A673 (cell line): ENCODE measurements at regions not wholly inside any gene's neighbourhood (a gene's known extent, or its start where the extent isn't known, plus 50 kb on each side); places are given as distances from the start of the nearest gene placed in this dataset.

Experiments
- BruUV-seq: library from RNA; stranded (reverse); fragments of 400-500 nt; replicated peaks from 2 replicates; lab custom pipeline; 2021; lab: Mats Ljungman, UMichigan
- CTCF ChIA-PET: fragments of 300-600 bp; sonication (Branson Sonifier 250); formaldehyde crosslinking; loops from one replicate; lab custom pipeline; 2022; ENCODE audit warnings: antibody characterized with exemption; lab: Charles Lee
- POLR2A ChIA-PET: fragments of 300-600 bp; sonication (Branson Sonifier 250); formaldehyde crosslinking; loops from one replicate; lab custom pipeline; 2022; ENCODE audit warnings: antibody characterized with exemption; ENCODE audit not compliant: low non-redundant PET; lab: Charles Lee
- DNase-seq: peaks from one replicate; pipeline ENCODE4 v3.0.0-alpha.2; 2015; ENCODE audit warnings: low spot score
- H3K27ac ChIP-seq: fragments of 200-600 bp; sonication (generic); 2 replicates; pipeline ENCODE4 v1.5.1; 2016; ENCODE audit warnings: mixed run types, low read depth, mild to moderate bottlenecking, mixed read lengths, antibody characterized with exemption, low read length; ENCODE audit not compliant: poor library complexity, severe bottlenecking
- H3K27me3 ChIP-seq: fragments of 200-600 bp; sonication (generic); replicated peaks from 2 replicates; pipeline ENCODE4 v1.6.1; 2017; ENCODE audit warnings: mixed run types, low read depth, mild to moderate bottlenecking, mixed read lengths, antibody characterized with exemption, low read length; ENCODE audit not compliant: insufficient read depth, poor library complexity
- H3K36me3 ChIP-seq: fragments of 200-600 bp; sonication (generic); 2 replicates; pipeline ENCODE4 v1.6.1; 2016; ENCODE audit warnings: mixed run types, mild to moderate bottlenecking, mixed read lengths, antibody characterized with exemption, low read length; ENCODE audit not compliant: insufficient read depth, poor library complexity, severe bottlenecking
- H3K4me1 ChIP-seq: fragments of 200-600 bp; sonication (generic); 2 replicates; pipeline ENCODE4 v1.6.1; 2017; ENCODE audit warnings: mixed run types, mild to moderate bottlenecking, mixed read lengths, antibody characterized with exemption, low read length; ENCODE audit not compliant: insufficient read depth, poor library complexity, severe bottlenecking
- H3K4me3 ChIP-seq: fragments of 200-600 bp; sonication (generic); 2 replicates; pipeline ENCODE4 v1.5.1; 2016; ENCODE audit warnings: low read depth, mixed run types, mild to moderate bottlenecking, mixed read lengths, low read length; ENCODE audit not compliant: poor library complexity, severe bottlenecking
- H3K9me3 ChIP-seq: fragments of 200-600 bp; sonication (generic); 2 replicates; pipeline ENCODE4 v1.6.1; 2016; ENCODE audit warnings: mixed run types, low read depth, mild to moderate bottlenecking, mixed read lengths, antibody characterized with exemption, low read length; ENCODE audit not compliant: poor library complexity, severe bottlenecking
- EZH2 ChIP-seq: fragments of 200-600 bp; sonication (generic); IDR thresholded peaks from 2 replicates; pipeline ENCODE4 v1.6.1; 2017; ENCODE audit warnings: borderline replicate concordance, low read depth, mild to moderate bottlenecking, mixed read lengths, antibody characterized with exemption, low read length; ENCODE audit not compliant: poor library complexity, severe bottlenecking
- intact Hi-C: fragments of 100-400 bp; cut with micrococcal nuclease; formaldehyde crosslinking; loops from one replicate; pipeline ENCODE4 v1.10.0; 2022; ENCODE audit not compliant: unreplicated experiment
- TF ChIP-seq, protein P1 (sequence below): fragments of 300-800, 200-600 bp; sonication (generic); conservative IDR thresholded peaks from 2 replicates; pipeline ENCODE4 v1.5.1; 2017; ENCODE audit warnings: low read depth, mild to moderate bottlenecking, antibody characterized with exemption, low read length, moderate library complexity, mixed read lengths

GRCh38 chr5:167903243-167903642 lies 388.2 kb upstream of the WWC1 start:
- TF ChIP-seq, protein P1, sequence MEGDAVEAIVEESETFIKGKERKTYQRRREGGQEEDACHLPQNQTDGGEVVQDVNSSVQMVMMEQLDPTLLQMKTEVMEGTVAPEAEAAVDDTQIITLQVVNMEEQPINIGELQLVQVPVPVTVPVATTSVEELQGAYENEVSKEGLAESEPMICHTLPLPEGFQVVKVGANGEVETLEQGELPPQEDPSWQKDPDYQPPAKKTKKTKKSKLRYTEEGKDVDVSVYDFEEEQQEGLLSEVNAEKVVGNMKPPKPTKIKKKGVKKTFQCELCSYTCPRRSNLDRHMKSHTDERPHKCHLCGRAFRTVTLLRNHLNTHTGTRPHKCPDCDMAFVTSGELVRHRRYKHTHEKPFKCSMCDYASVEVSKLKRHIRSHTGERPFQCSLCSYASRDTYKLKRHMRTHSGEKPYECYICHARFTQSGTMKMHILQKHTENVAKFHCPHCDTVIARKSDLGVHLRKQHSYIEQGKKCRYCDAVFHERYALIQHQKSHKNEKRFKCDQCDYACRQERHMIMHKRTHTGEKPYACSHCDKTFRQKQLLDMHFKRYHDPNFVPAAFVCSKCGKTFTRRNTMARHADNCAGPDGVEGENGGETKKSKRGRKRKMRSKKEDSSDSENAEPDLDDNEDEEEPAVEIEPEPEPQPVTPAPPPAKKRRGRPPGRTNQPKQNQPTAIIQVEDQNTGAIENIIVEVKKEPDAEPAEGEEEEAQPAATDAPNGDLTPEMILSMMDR, result no peak
- no peak for TF ChIP-seq EZH2
- ChIA-PET CTCF (no interaction called here), POLR2A (interaction anchor here (0.6 kb wide), 1 partner anchor 327 kb away, joined by 7 read pairs; no protein-coding TSS in a partner anchor)
- Histone ChIP-seq H3K27ac (peak overlapping the region; percentile 86), H3K4me1 (peaks cover 88% of the 10 kb centered on the region), H3K36me3 (no peaks in the 10 kb centered on the region), H3K9me3 (no peaks in the 10 kb centered on the region), H3K27me3 (no peaks in the 10 kb centered on the region), H3K4me3 (no peak overlapping the region)
- intact Hi-C loops, result loop anchor here (2.0 kb wide), 1 partner anchor 70 kb away; no protein-coding TSS in a partner anchor
- BruUV-seq, result no TSS peak
- no peak for DNase-seq

GRCh38 chr5:167903659-167904058 lies 387.8 kb upstream of the WWC1 start:
- ChIA-PET POLR2A (no interaction called here), CTCF (no interaction called here)
- Histone ChIP-seq H3K36me3 (no peaks in the 10 kb centered on the region), H3K27ac (peak overlapping the region; percentile 86), H3K27me3 (no peaks in the 10 kb centered on the region), H3K4me3 (no peak overlapping the region), H3K4me1 (peaks cover 86% of the 10 kb centered on the region), H3K9me3 (no peaks in the 10 kb centered on the region)
- DNase-seq, result no peak
- BruUV-seq, result no TSS peak
- intact Hi-C loops, result loop anchor here (2.0 kb wide), 1 partner anchor 69 kb away; no protein-coding TSS in a partner anchor
- TF ChIP-seq, protein P1, result no peak
- TF ChIP-seq EZH2, result no peak

DNA sequence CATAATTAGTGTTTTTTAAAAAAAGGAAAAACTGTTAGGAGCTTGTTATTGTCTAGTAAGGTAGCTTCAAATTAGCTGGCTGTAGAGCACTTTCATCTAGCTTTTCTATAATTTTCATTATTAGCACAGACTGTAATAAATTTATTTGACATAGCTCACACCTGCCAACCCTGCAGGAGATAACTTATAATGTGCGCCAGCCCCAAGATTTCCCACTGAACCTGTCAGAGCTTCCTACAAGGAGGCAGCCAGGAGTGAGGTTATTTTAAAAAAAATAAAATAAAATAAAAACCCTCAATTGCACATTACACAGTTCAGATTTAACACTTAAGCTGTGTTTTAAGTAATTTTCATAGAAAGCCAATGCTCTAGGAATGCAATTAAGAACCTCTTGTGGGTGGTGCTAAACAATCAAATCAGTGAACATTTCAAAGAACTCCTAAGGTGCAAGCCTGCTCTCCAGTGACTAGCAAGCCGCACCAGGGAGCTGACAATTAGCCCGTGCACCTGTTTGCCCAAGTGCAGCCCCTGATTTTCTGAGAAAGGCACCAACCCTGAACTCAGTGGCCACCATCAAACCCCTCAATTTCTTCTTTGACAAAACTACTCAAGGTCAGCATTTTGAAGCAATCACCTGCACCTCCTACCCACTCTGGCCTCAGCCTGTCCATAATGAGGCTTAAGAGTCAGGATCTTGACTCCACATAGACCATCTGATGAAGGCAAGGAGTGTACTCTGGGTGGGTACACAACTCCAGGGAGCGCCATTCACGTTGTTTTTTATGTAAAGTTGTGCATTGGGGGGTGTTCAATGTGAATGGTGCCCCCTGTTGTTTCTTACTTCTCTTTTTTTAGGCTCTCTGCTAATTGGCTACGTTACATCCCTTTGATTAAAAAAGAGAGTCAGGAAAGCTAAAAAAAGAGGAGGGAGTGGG lies 385.3 kb upstream of the WWC1 start:
- Histone ChIP-seq H3K27ac (peak overlapping the region; percentile 86), H3K27me3 (no peaks in the 10 kb centered on the region), H3K4me3 (no peak overlapping the region), H3K4me1 (peaks cover 74% of the 10 kb centered on the region), H3K9me3 (no peaks in the 10 kb centered on the region), H3K36me3 (no peaks in the 10 kb centered on the region)
- intact Hi-C loops, result no loop called here
- ChIA-PET CTCF (no interaction called here), POLR2A (interaction anchor here (0.6 kb wide), 1 partner anchor 783 kb away, joined by 3 read pairs; no protein-coding TSS in a partner anchor)
- no TSS peak for BruUV-seq
- TF ChIP-seq, protein P1, result no peak
- no peak for TF ChIP-seq EZH2
- no peak for DNase-seq
